Loucy (cell line): ENCODE measurements at regions not wholly inside any gene's neighbourhood (a gene's known extent, or its start where the extent isn't known, plus 50 kb on each side); places are given as distances from the start of the nearest gene placed in this dataset.

ENCODE experiments used
- H2AFZ ChIP-seq: fragments of 200-600 bp; sonication (generic); 2 replicates; pipeline ENCODE4 v1.6.0; 2016; ENCODE audit warnings: antibody characterized with exemption, mild to moderate bottlenecking, low read length, moderate library complexity
- H3F3A ChIP-seq: fragments of 200-600 bp; 2 replicates; pipeline ENCODE4 v1.6.0; 2016; ENCODE audit warnings: antibody characterized with exemption, low read depth, mild to moderate bottlenecking
- H3K27me3 ChIP-seq: fragments of 200-600 bp; sonication (generic); 2 replicates; pipeline ENCODE4 v1.6.1; 2014; ENCODE audit warnings: low read length, mild to moderate bottlenecking; ENCODE audit not compliant: insufficient read depth, poor library complexity, severe bottlenecking
- H3K36me3 ChIP-seq: fragments of 200-600 bp; sonication (generic); 2 replicates; pipeline ENCODE4 v1.6.1; 2016; ENCODE audit warnings: low read length; ENCODE audit not compliant: insufficient read depth
- H3K4me1 ChIP-seq: fragments of 200-600 bp; sonication (generic); 2 replicates; pipeline ENCODE4 v1.5.1; 2014; ENCODE audit warnings: low read length, mild to moderate bottlenecking; ENCODE audit not compliant: insufficient read depth, poor library complexity, severe bottlenecking
- H3K4me2 ChIP-seq: fragments of 200-600 bp; sonication (generic); 2 replicates; pipeline ENCODE4 v1.6.0; 2014; ENCODE audit warnings: antibody characterized with exemption, low read length, low read depth, mild to moderate bottlenecking; ENCODE audit not compliant: poor library complexity, severe bottlenecking
- H3K4me3 ChIP-seq: fragments of 200-600 bp; sonication (generic); 2 replicates; pipeline ENCODE4 v1.5.1; 2014; ENCODE audit warnings: low read length, mild to moderate bottlenecking, mixed read lengths; ENCODE audit not compliant: poor library complexity, severe bottlenecking
- H3K79me2 ChIP-seq: fragments of 200-600 bp; sonication (generic); 2 replicates; pipeline ENCODE4 v1.6.1; 2014; ENCODE audit warnings: low read length; ENCODE audit not compliant: insufficient read depth
- H3K9ac ChIP-seq: fragments of 200-600 bp; sonication (generic); 2 replicates; pipeline ENCODE4 v1.6.0; 2014; ENCODE audit warnings: mild to moderate bottlenecking, low read depth, low read length, moderate library complexity; ENCODE audit not compliant: poor library complexity, severe bottlenecking
- H3K9me2 ChIP-seq: fragments of 200-600 bp; sonication (generic); replicated peaks from 2 replicates; pipeline ENCODE4 v1.6.1; 2016; ENCODE audit warnings: low read depth, low read length, mixed read lengths
- H3K9me3 ChIP-seq: fragments of 200-600 bp; sonication (generic); 2 replicates; pipeline ENCODE4 v1.6.1; 2014; ENCODE audit warnings: mild to moderate bottlenecking, antibody characterized with exemption, low read length, low read depth; ENCODE audit not compliant: insufficient read depth
- H4K20me1 ChIP-seq: fragments of 200-600 bp; sonication (generic); 2 replicates; pipeline ENCODE4 v1.6.0; 2014; ENCODE audit warnings: antibody characterized with exemption, low read length, mild to moderate bottlenecking; ENCODE audit not compliant: insufficient read depth, poor library complexity, severe bottlenecking
- EZH2phosphoT487 ChIP-seq: fragments of 200-600 bp; IDR thresholded peaks from 2 replicates; pipeline ENCODE4 v1.6.1; 2018; ENCODE audit warnings: antibody characterized with exemption, mild to moderate bottlenecking, moderate library complexity, borderline replicate concordance
- TF ChIP-seq, protein P1 (sequence below): fragments of 200-600 bp; sonication (generic); conservative IDR thresholded peaks from 2 replicates; pipeline ENCODE4 v1.5.1; 2014; ENCODE audit warnings: mild to moderate bottlenecking, antibody characterized with exemption, low read length

DNA sequence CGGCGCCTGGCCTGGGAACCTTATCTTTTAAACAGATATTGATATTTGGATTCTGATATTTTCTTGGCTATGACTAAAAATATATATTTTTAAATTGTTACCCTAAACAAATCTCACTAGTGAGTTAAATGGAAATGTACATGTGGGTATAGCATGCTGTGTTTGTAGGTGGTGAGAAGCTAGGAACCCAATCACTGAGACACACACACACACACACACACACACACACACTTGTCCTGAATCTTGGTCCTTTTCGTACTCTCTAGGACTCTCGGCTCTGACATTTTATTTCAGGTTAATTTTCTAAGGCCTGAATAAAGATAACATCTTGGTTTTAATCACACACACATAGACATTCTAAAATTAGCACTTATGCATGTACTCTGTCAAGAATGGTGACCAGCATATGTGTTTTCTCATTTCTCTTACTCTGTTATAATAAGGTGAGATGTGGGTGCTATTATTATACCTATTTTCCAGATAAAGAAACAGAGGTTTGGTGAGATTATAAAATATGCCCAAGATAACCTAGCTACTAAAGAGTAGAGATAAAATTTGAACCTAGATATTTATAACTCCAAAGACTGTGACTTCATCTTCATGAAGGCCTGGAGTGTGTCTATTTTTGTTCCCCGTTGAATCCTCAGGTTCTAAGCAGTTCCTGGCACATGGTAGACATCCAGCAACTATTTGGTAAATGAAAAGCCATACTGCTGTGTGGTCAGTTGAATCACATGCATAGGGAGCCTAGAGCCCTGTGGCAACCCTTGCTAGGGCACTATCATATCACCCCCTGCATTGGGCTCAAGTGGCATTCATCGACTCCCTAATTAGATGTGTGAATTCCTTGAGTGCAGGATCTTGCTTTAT, 85.0 kb upstream of the RAB3GAP2 start:
- Histone ChIP-seq H3K27me3 (no peaks in the 10 kb centered on the region), H3F3A (no peaks in the 10 kb centered on the region), H3K4me3 (no peak overlapping the region), H3K36me3 (no peaks in the 10 kb centered on the region), H3K9me3 (no peaks in the 10 kb centered on the region), H2AFZ (no peak overlapping the region), H3K4me1 (no peaks in the 10 kb centered on the region), H3K9ac (no peak overlapping the region), H4K20me1 (no peaks in the 10 kb centered on the region), H3K4me2 (no peak overlapping the region), H3K9me2 (no peaks in the 10 kb centered on the region), H3K79me2 (no peaks in the 10 kb centered on the region)
- no peak for TF ChIP-seq EZH2phosphoT487
- TF ChIP-seq, protein P1, sequence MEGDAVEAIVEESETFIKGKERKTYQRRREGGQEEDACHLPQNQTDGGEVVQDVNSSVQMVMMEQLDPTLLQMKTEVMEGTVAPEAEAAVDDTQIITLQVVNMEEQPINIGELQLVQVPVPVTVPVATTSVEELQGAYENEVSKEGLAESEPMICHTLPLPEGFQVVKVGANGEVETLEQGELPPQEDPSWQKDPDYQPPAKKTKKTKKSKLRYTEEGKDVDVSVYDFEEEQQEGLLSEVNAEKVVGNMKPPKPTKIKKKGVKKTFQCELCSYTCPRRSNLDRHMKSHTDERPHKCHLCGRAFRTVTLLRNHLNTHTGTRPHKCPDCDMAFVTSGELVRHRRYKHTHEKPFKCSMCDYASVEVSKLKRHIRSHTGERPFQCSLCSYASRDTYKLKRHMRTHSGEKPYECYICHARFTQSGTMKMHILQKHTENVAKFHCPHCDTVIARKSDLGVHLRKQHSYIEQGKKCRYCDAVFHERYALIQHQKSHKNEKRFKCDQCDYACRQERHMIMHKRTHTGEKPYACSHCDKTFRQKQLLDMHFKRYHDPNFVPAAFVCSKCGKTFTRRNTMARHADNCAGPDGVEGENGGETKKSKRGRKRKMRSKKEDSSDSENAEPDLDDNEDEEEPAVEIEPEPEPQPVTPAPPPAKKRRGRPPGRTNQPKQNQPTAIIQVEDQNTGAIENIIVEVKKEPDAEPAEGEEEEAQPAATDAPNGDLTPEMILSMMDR, result no peak

DNA sequence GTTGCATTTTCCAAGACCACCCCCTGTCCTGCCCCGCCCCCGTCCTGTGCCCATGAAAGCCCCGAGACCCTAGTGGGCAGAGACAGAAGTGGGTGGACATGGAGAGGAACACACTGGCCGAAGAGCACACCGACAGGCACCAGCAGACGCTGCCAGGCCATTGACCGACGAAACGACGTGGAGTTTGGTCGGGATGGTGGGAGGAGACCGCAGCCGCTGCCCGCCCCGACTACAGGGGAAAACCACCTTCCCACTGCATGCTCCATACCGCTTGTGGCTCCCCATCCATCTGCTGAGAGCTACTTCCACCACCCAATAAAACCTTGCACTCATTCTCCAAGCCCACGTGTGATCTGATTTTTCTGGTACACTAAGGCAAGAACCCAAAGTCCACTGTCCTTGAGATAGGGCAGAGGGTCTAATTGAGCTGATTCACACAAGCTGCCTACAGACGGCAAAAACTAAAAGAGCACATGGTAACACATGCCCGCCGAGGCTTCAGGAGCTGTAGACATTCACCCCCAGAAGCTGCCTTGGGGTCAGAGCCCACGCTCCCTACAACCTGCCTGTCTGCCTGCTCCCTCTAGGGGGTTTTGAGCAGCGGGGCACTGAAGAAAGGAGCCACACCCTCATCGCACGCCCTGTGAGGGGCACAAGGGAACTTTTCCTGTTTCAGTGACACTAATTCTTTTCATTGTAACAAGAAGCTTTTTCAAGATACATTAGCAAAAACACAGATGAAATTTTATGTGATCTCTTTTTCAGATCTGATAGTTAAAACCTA, 81.2 kb upstream of the RAB3GAP2 start:
- H3K4me2 ChIP-seq, result no peak overlapping the region
- H3F3A ChIP-seq, result no peaks in the 10 kb centered on the region
- no peaks in the 10 kb centered on the region for H3K79me2 ChIP-seq
- H3K9me3 ChIP-seq, result no peaks in the 10 kb centered on the region
- no peak overlapping the region for H3K9ac ChIP-seq
- no peaks in the 10 kb centered on the region for H4K20me1 ChIP-seq
- TF ChIP-seq, protein P1, result peak; percentile 41
- no peak for TF ChIP-seq EZH2phosphoT487
- H3K27me3 ChIP-seq, result no peaks in the 10 kb centered on the region
- no peak overlapping the region for H2AFZ ChIP-seq
- H3K4me3 ChIP-seq, result no peak overlapping the region
- H3K4me1 ChIP-seq, result no peaks in the 10 kb centered on the region
- H3K36me3 ChIP-seq, result no peaks in the 10 kb centered on the region
- no peaks in the 10 kb centered on the region for H3K9me2 ChIP-seq

DNA sequence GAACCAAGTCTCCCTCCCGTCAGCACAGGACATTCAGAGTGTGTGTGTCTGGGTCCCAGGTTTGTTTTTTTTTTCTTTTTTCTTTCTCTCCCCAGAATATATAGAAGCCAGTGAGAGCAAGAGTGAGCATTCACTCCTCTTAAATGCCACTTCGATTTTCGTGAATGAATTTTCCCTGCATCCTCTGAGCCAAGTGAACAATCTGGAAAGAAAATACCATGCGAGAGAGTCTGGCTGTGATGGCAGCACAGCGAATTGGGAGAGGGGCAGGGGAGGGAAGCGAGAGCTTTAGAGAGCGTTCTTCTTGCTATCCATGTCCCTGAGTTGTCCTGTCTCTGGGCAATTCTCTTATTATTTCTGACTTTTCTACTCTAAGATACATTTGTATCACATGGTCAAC, 76.0 kb upstream of the RAB3GAP2 start:
- H3K79me2 ChIP-seq, result no peaks in the 10 kb centered on the region
- H3K9me2 ChIP-seq, result no peaks in the 10 kb centered on the region
- H3K4me2 ChIP-seq, result peak overlapping the region; percentile 11
- no peaks in the 10 kb centered on the region for H3K9me3 ChIP-seq
- H3K4me3 ChIP-seq, result no peak overlapping the region
- no peak overlapping the region for H3K9ac ChIP-seq
- no peaks in the 10 kb centered on the region for H3F3A ChIP-seq
- peaks cover 5% of the 10 kb centered on the region for H3K4me1 ChIP-seq
- H3K27me3 ChIP-seq, result no peaks in the 10 kb centered on the region
- no peaks in the 10 kb centered on the region for H3K36me3 ChIP-seq
- H2AFZ ChIP-seq, result no peak overlapping the region
- no peak for TF ChIP-seq EZH2phosphoT487
- TF ChIP-seq, protein P1, result no peak
- H4K20me1 ChIP-seq, result no peaks in the 10 kb centered on the region
